ENCODE measurements at regions not wholly inside any gene's neighbourhood (a gene's known extent, or its start where the extent isn't known, plus 50 kb on each side); places are given as distances from the start of the nearest gene placed in this dataset.

- ChIA-PET CTCF (ENCODE audit: low intra/inter-chr PET ratio, low total read pairs) (no interaction called here), POLR2A (no interaction called here)
- no TSS peak for BruUV-seq (replicated peaks)
- no peaks in the 10 kb centered on the region; a peak in 1 of 5 replicates for H3K27me3 ChIP-seq (ENCODE audit: control insufficient read depth in 1 of 2, insufficient read depth in 2 of 2, low read length in 2 of 2)
- H3K9me3 ChIP-seq (ENCODE audit: low read length): peaks cover 62% of the 10 kb centered on the region
- ATAC-seq (no peak), DNase-seq (ENCODE audit: low spot score) (no peak), FAIRE-seq (no peak)
- in situ Hi-C loops (cut with HindIII; ENCODE audit: extremely low pct_ligation_motif_present, low pct_unique_long_range_greater_than_20kb) (no loop called here), intact Hi-C loops (cut with micrococcal nuclease; ENCODE audit: unreplicated experiment) (loop anchor here (5.0 kb wide), 1 partner anchor 1086 kb away; no protein-coding TSS in a partner anchor)
- WGBS (ENCODE audit: low lambda C conversion rate): 4% methylated on average over 3 of the region's 3 CpGs
- H3K36me3 ChIP-seq (replicated peaks in 1 of 2; ENCODE audit: control insufficient read depth in 1 of 2, insufficient read depth in 2 of 2, low read length in 2 of 2): no peaks in the 10 kb centered on the region
- no peak overlapping the region for H3K4me3 ChIP-seq (replicated peaks in 1 of 3; ENCODE audit: insufficient read depth in 1 of 3, low read depth in 2 of 3, low read length in 3 of 3)
- no peaks in the 10 kb centered on the region for H4K20me1 ChIP-seq (ENCODE audit: insufficient read depth, low read length)
- H3K4me2 ChIP-seq (ENCODE audit: low read depth, low read length): no peak overlapping the region
- no peak overlapping the region for H2AFZ ChIP-seq (ENCODE audit: low read length)
- no peak overlapping the region for H3K9ac ChIP-seq (ENCODE audit: insufficient read depth, low read depth, low read length)
- no peaks in the 10 kb centered on the region for H3K4me1 ChIP-seq (ENCODE audit: insufficient read depth, low read length)
- no peak overlapping the region for H3K27ac ChIP-seq (ENCODE audit: extremely low read length, insufficient read depth, low read length)
- H3K79me2 ChIP-seq (ENCODE audit: insufficient read depth, low read length): no peaks in the 10 kb centered on the region
- TF ChIP-seq DNMT1 (CRISPR knock-in tag; IDR thresholded peaks at IDR 0.05) (no peak), SCMH1 (CRISPR knock-in tag; IDR thresholded peaks at IDR 0.05; ENCODE audit: borderline replicate concordance) (no peak), SOX5 (CRISPR knock-in tag; IDR thresholded peaks at IDR 0.05; ENCODE audit: borderline replicate concordance) (no peak), ZNF382 (CRISPR knock-in tag; IDR thresholded peaks at IDR 0.05; ENCODE audit: borderline replicate concordance) (no peak), MZF1 (CRISPR knock-in tag; IDR thresholded peaks at IDR 0.05; ENCODE audit: borderline replicate concordance) (no peak), ATF1 (CRISPR knock-in tag; IDR thresholded peaks at IDR 0.05) (no peak), SMAD9 (CRISPR knock-in tag; IDR thresholded peaks at IDR 0.05) (no peak), ZNF350 (CRISPR knock-in tag; IDR thresholded peaks at IDR 0.05; ENCODE audit: borderline replicate concordance, low read depth) (no peak), IRF2 (CRISPR knock-in tag; IDR thresholded peaks at IDR 0.05) (no peak), ZNF746 (CRISPR knock-in tag; IDR thresholded peaks at IDR 0.05) (no peak), MTF2 (CRISPR knock-in tag; IDR thresholded peaks at IDR 0.05; ENCODE audit: borderline replicate concordance) (no peak), PAF1 (CRISPR knock-in tag; IDR thresholded peaks at IDR 0.05) (no peak)
- TF ChIP-seq, protein P1, sequence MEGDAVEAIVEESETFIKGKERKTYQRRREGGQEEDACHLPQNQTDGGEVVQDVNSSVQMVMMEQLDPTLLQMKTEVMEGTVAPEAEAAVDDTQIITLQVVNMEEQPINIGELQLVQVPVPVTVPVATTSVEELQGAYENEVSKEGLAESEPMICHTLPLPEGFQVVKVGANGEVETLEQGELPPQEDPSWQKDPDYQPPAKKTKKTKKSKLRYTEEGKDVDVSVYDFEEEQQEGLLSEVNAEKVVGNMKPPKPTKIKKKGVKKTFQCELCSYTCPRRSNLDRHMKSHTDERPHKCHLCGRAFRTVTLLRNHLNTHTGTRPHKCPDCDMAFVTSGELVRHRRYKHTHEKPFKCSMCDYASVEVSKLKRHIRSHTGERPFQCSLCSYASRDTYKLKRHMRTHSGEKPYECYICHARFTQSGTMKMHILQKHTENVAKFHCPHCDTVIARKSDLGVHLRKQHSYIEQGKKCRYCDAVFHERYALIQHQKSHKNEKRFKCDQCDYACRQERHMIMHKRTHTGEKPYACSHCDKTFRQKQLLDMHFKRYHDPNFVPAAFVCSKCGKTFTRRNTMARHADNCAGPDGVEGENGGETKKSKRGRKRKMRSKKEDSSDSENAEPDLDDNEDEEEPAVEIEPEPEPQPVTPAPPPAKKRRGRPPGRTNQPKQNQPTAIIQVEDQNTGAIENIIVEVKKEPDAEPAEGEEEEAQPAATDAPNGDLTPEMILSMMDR (CRISPR knock-in tag; IDR thresholded peaks at IDR 0.05): no peak
- TF ChIP-seq, protein P2, sequence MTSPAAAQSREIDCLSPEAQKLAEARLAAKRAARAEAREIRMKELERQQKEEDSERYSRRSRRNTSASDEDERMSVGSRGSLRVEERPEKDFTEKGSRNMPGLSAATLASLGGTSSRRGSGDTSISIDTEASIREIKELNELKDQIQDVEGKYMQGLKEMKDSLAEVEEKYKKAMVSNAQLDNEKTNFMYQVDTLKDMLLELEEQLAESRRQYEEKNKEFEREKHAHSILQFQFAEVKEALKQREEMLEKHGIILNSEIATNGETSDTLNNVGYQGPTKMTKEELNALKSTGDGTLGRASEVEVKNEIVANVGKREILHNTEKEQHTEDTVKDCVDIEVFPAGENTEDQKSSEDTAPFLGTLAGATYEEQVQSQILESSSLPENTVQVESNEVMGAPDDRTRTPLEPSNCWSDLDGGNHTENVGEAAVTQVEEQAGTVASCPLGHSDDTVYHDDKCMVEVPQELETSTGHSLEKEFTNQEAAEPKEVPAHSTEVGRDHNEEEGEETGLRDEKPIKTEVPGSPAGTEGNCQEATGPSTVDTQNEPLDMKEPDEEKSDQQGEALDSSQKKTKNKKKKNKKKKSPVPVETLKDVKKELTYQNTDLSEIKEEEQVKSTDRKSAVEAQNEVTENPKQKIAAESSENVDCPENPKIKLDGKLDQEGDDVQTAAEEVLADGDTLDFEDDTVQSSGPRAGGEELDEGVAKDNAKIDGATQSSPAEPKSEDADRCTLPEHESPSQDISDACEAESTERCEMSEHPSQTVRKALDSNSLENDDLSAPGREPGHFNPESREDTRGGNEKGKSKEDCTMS (CRISPR knock-in tag; conservative IDR thresholded peaks at IDR 0.05): no peak
Observed at GRCh38 chr10:90443342-90443741, 414.5 kb downstream of the HTR7 start.

Data from HepG2 (cell line).